ENCODE measurements at regions not wholly inside any gene's neighbourhood (a gene's known extent, or its start where the extent isn't known, plus 50 kb on each side); places are given as distances from the start of the nearest gene placed in this dataset.
"Not testable (repeated sequence)": the region's sequence is repeated elsewhere in the genome, so short reads cannot be mapped to it uniquely, and the experiment has no call there.

- H3K9me3 ChIP-seq (ENCODE audit: low read length): no peaks in the 10 kb centered on the region
- no peaks in the 10 kb centered on the region for H3K27me3 ChIP-seq (ENCODE audit: insufficient read depth, low read length)
- H3K36me3 ChIP-seq (ENCODE audit: insufficient read depth, low read length): no peaks in the 10 kb centered on the region
- H3K4me1 ChIP-seq (ENCODE audit: insufficient read depth, low read length): no peaks in the 10 kb centered on the region
- H3K4me3 ChIP-seq (ENCODE audit: low read length): no peak overlapping the region
- no peak overlapping the region for H2AFZ ChIP-seq (ENCODE audit: low read depth, low read length)
Measured at GRCh38 chr2:216943109-216943508, 83.2 kb upstream of the TNP1 start.

- Histone ChIP-seq H3K27me3 (ENCODE audit: insufficient read depth, low read length) (no peaks in the 10 kb centered on the region), H3K9me3 (ENCODE audit: low read length) (no peaks in the 10 kb centered on the region), H3K4me1 (ENCODE audit: insufficient read depth, low read length) (no peaks in the 10 kb centered on the region), H3K36me3 (ENCODE audit: insufficient read depth, low read length) (no peaks in the 10 kb centered on the region), H3K4me3 (ENCODE audit: low read length) (no peak overlapping the region), H2AFZ (ENCODE audit: low read depth, low read length) (no peak overlapping the region)
Measured at GRCh38 chr2:216942465-216942864, 82.6 kb upstream of the TNP1 start.

GRCh38 chr2:216942016-216942415 lies 82.2 kb upstream of the TNP1 start:
- Histone ChIP-seq H3K36me3 (ENCODE audit: insufficient read depth, low read length) (no peaks in the 10 kb centered on the region), H3K4me3 (ENCODE audit: low read length) (no peak overlapping the region), H2AFZ (ENCODE audit: low read depth, low read length) (no peak overlapping the region), H3K4me1 (ENCODE audit: insufficient read depth, low read length) (no peaks in the 10 kb centered on the region), H3K27me3 (ENCODE audit: insufficient read depth, low read length) (no peaks in the 10 kb centered on the region), H3K9me3 (ENCODE audit: low read length) (no peaks in the 10 kb centered on the region)

GRCh38 chr2:216936954-216937357 lies 77.1 kb upstream of the TNP1 start:
- no peaks in the 10 kb centered on the region for H3K9me3 ChIP-seq (ENCODE audit: low read length)
- H3K27me3 ChIP-seq (ENCODE audit: insufficient read depth, low read length): no peaks in the 10 kb centered on the region
- no peak overlapping the region for H2AFZ ChIP-seq (ENCODE audit: low read depth, low read length)
- no peak overlapping the region for H3K4me3 ChIP-seq (ENCODE audit: low read length)
- peaks cover 9% of the 10 kb centered on the region for H3K4me1 ChIP-seq (ENCODE audit: insufficient read depth, low read length)
- no peaks in the 10 kb centered on the region for H3K36me3 ChIP-seq (ENCODE audit: insufficient read depth, low read length)

- Histone ChIP-seq H3K36me3 (ENCODE audit: insufficient read depth, low read length) (no peaks in the 10 kb centered on the region), H3K9me3 (ENCODE audit: low read length) (no peaks in the 10 kb centered on the region), H3K27me3 (ENCODE audit: insufficient read depth, low read length) (no peaks in the 10 kb centered on the region), H3K4me1 (ENCODE audit: insufficient read depth, low read length) (peaks cover 9% of the 10 kb centered on the region), H2AFZ (ENCODE audit: low read depth, low read length) (no peak overlapping the region), H3K4me3 (ENCODE audit: low read length) (no peak overlapping the region)
Measured at GRCh38 chr2:216934623-216935022, 74.8 kb upstream of the TNP1 start.

GRCh38 chr2:216934151-216934550 lies 74.3 kb upstream of the TNP1 start:
- no peaks in the 10 kb centered on the region for H3K36me3 ChIP-seq (ENCODE audit: insufficient read depth, low read length)
- no peaks in the 10 kb centered on the region for H3K9me3 ChIP-seq (ENCODE audit: low read length)
- no peaks in the 10 kb centered on the region for H3K27me3 ChIP-seq (ENCODE audit: insufficient read depth, low read length)
- H2AFZ ChIP-seq (ENCODE audit: low read depth, low read length): no peak overlapping the region
- peaks cover 9% of the 10 kb centered on the region for H3K4me1 ChIP-seq (ENCODE audit: insufficient read depth, low read length)
- H3K4me3 ChIP-seq (ENCODE audit: low read length): no peak overlapping the region

GRCh38 chr2:216932863-216933548 lies 73.1 kb upstream of the TNP1 start:
- H3K36me3 ChIP-seq (ENCODE audit: insufficient read depth, low read length): no peaks in the 10 kb centered on the region
- no peak overlapping the region for H3K4me3 ChIP-seq (ENCODE audit: low read length)
- H3K4me1 ChIP-seq (ENCODE audit: insufficient read depth, low read length): peaks cover 9% of the 10 kb centered on the region
- no peaks in the 10 kb centered on the region for H3K9me3 ChIP-seq (ENCODE audit: low read length)
- no peaks in the 10 kb centered on the region for H3K27me3 ChIP-seq (ENCODE audit: insufficient read depth, low read length)
- H2AFZ ChIP-seq (ENCODE audit: low read depth, low read length): no peak overlapping the region

GRCh38 chr2:216932113-216932862 lies 72.4 kb upstream of the TNP1 start:
- H3K27me3 ChIP-seq (ENCODE audit: insufficient read depth, low read length): no peaks in the 10 kb centered on the region
- no peaks in the 10 kb centered on the region for H3K9me3 ChIP-seq (ENCODE audit: low read length)
- no peak overlapping the region for H3K4me3 ChIP-seq (ENCODE audit: low read length)
- H3K36me3 ChIP-seq (ENCODE audit: insufficient read depth, low read length): no peaks in the 10 kb centered on the region
- no peak overlapping the region for H2AFZ ChIP-seq (ENCODE audit: low read depth, low read length)
- H3K4me1 ChIP-seq (ENCODE audit: insufficient read depth, low read length): peaks cover 9% of the 10 kb centered on the region

- H3K9me3 ChIP-seq (ENCODE audit: low read length): no peaks in the 10 kb centered on the region
- no peaks in the 10 kb centered on the region for H3K36me3 ChIP-seq (ENCODE audit: insufficient read depth, low read length)
Measured at GRCh38 chr2:216930716-216931115, 70.9 kb upstream of the TNP1 start.

GRCh38 chr2:216929338-216929737 lies 69.5 kb upstream of the TNP1 start:
- not testable (repeated sequence) for H2AFZ ChIP-seq (ENCODE audit: low read depth, low read length); H3K36me3 ChIP-seq (ENCODE audit: insufficient read depth, low read length); H3K4me3 ChIP-seq (ENCODE audit: low read length); H3K27me3 ChIP-seq (ENCODE audit: insufficient read depth, low read length); H3K9me3 ChIP-seq (ENCODE audit: low read length)
- peaks cover 27% of the 10 kb centered on the region for H3K4me1 ChIP-seq (ENCODE audit: insufficient read depth, low read length)

More at GRCh38 chr2:216930716-216931115, 70.9 kb upstream of the TNP1 start:
- no peak overlapping the region for H2AFZ ChIP-seq (ENCODE audit: low read depth, low read length)
- H3K27me3 ChIP-seq (ENCODE audit: insufficient read depth, low read length): no peaks in the 10 kb centered on the region
- H3K4me1 ChIP-seq (ENCODE audit: insufficient read depth, low read length): peaks cover 13% of the 10 kb centered on the region
- no peak overlapping the region for H3K4me3 ChIP-seq (ENCODE audit: low read length)

GRCh38 chr2:216927163-216927562 lies 67.3 kb upstream of the TNP1 start:
- Histone ChIP-seq H3K4me3 (ENCODE audit: low read length) (no peak overlapping the region), H3K36me3 (ENCODE audit: insufficient read depth, low read length) (no peaks in the 10 kb centered on the region), H3K27me3 (ENCODE audit: insufficient read depth, low read length) (no peaks in the 10 kb centered on the region), H3K4me1 (ENCODE audit: insufficient read depth, low read length) (peaks cover 25% of the 10 kb centered on the region), H2AFZ (ENCODE audit: low read depth, low read length) (no peak overlapping the region), H3K9me3 (ENCODE audit: low read length) (no peaks in the 10 kb centered on the region)

- H3K36me3 ChIP-seq (ENCODE audit: insufficient read depth, low read length): no peaks in the 10 kb centered on the region
- H3K27me3 ChIP-seq (ENCODE audit: insufficient read depth, low read length): no peaks in the 10 kb centered on the region
- peaks cover 26% of the 10 kb centered on the region for H3K4me1 ChIP-seq (ENCODE audit: insufficient read depth, low read length)
- no peak overlapping the region for H2AFZ ChIP-seq (ENCODE audit: low read depth, low read length)
- no peak overlapping the region for H3K4me3 ChIP-seq (ENCODE audit: low read length)
- H3K9me3 ChIP-seq (ENCODE audit: low read length): no peaks in the 10 kb centered on the region
Measured at GRCh38 chr2:216925636-216926366, 65.9 kb upstream of the TNP1 start.

- H3K9me3 ChIP-seq (ENCODE audit: low read length): no peaks in the 10 kb centered on the region
Measured at GRCh38 chr2:216925006-216925405, 65.1 kb upstream of the TNP1 start.

More at GRCh38 chr2:216925006-216925405, 65.1 kb upstream of the TNP1 start:
- Histone ChIP-seq H3K27me3 (ENCODE audit: insufficient read depth, low read length) (no peaks in the 10 kb centered on the region), H2AFZ (ENCODE audit: low read depth, low read length) (no peak overlapping the region), H3K4me1 (ENCODE audit: insufficient read depth, low read length) (peaks cover 30% of the 10 kb centered on the region), H3K4me3 (ENCODE audit: low read length) (no peak overlapping the region), H3K36me3 (ENCODE audit: insufficient read depth, low read length) (no peaks in the 10 kb centered on the region)
